Natural killer cell (primary cell): ENCODE measurements at regions not wholly inside any gene's neighbourhood (a gene's known extent, or its start where the extent isn't known, plus 50 kb on each side); places are given as distances from the start of the nearest gene placed in this dataset.
A peak's percentile ranks its signal among the peaks of the same experiment; 100 is the strongest.

Experiments used
- ATAC-seq, 3 donors: fragments of 150-1000 bp in 2 of 3; fragments of 200-7000 bp in 1 of 3; cut with Tn5 transposase; 1 replicate in 1 of 3; 2 replicates in 2 of 3; pipeline ENCODE4 v1.10.0; 2021; ENCODE audit warnings: mild to moderate bottlenecking in 2 of 3, moderate library complexity in 2 of 3
- DNase-seq, 2 donors: peaks; one replicate each; pipeline versions ENCODE4 v3.0.0 to v3.0.0-alpha.2; 2013 to 2021; ENCODE audit warnings: mixed read lengths in 1 of 2
- H3K27ac ChIP-seq: one replicate; pipeline ENCODE4 v1.5.1; 2013; ENCODE audit warnings: mild to moderate bottlenecking, low read length
- H3K27me3 ChIP-seq: one replicate; pipeline ENCODE4 v1.6.1; 2013; ENCODE audit warnings: low read length; ENCODE audit not compliant: control insufficient read depth, insufficient read depth
- H3K36me3 ChIP-seq: one replicate; pipeline ENCODE4 v1.6.1; 2013; ENCODE audit warnings: low read length; ENCODE audit not compliant: control insufficient read depth, insufficient read depth
- H3K4me1 ChIP-seq: one replicate; pipeline ENCODE4 v1.6.1; 2013; ENCODE audit warnings: low read length; ENCODE audit not compliant: control insufficient read depth, insufficient read depth
- H3K4me3 ChIP-seq: one replicate; pipeline ENCODE4 v1.5.1; 2013; ENCODE audit warnings: low read length
- H3K9me3 ChIP-seq: one replicate; pipeline ENCODE4 v1.6.1; 2013; ENCODE audit warnings: low read length; ENCODE audit not compliant: control insufficient read depth, insufficient read depth
- H3K27ac Mint-ChIP-seq, 2 donors: one replicate each; pipeline ENCODE4 v1.8.0; 2022; ENCODE audit warnings: mild to moderate bottlenecking in 2 of 2, mixed read lengths in 2 of 2, moderate library complexity in 1 of 2
- H3K27me3 Mint-ChIP-seq, 2 donors: one replicate each; pipeline ENCODE4 v1.8.0; 2022; ENCODE audit warnings: low read depth in 2 of 2, mixed read lengths in 2 of 2
- H3K36me3 Mint-ChIP-seq: one replicate; pipeline ENCODE4 v1.8.0; 2022; ENCODE audit warnings: mixed read lengths
- H3K4me1 Mint-ChIP-seq, 2 donors: one replicate each; pipeline ENCODE4 v1.8.0; 2022; ENCODE audit warnings: mixed read lengths in 2 of 2
- H3K4me3 Mint-ChIP-seq: one replicate; pipeline ENCODE4 v1.8.0; 2022; ENCODE audit warnings: mild to moderate bottlenecking, moderate library complexity, mixed read lengths
- H3K9me3 Mint-ChIP-seq, 2 donors: one replicate each; pipeline ENCODE4 v1.8.0; 2022; ENCODE audit warnings: mixed read lengths in 2 of 2
- WGBS: methylation state at CpG from one replicate; pipeline ENCODE4 v1.1.7; 2013; ENCODE audit warnings: missing lambda C conversion rate; ENCODE audit not compliant: insufficient coverage; 5-methylcytosine and 5-hydroxymethylcytosine counted together
- intact Hi-C: fragments of 100-400 bp; cut with micrococcal nuclease; formaldehyde crosslinking; loops from one replicate; pipeline ENCODE4 v1.14.2; 2022
- TF ChIP-seq, protein P1 (sequence below): fragments of 200-600 bp; IDR thresholded peaks from one replicate; pipeline ENCODE4 v1.8.0; 2022; ENCODE audit warnings: antibody characterized with exemption

DNA sequence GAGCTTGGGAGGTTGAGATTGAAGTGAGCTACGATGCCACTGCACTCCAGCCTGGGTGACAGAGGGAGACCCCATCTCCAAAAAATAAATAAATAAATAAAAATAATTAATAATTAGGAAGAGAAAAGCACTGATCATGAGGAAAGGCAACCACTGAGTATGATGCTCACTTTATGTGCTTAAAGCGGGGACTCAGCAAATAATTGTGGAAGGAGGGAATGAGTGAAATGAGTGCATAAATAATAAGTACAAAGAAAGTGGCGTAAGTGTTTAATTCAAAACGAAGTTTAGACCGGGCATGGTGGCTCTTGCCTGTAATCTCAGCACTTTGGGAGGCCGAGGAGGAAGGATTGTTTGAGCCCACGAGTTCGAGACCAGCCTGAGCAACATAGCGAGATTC, 94.9 kb upstream of the MKLN1 start:
- Histone ChIP-seq H3K9me3 (no peaks in the 10 kb centered on the region), H3K27me3 (no peaks in the 10 kb centered on the region), H3K27ac (no peak overlapping the region), H3K4me3 (no peak overlapping the region), H3K36me3 (no peaks in the 10 kb centered on the region), H3K4me1 (peaks cover 25% of the 10 kb centered on the region)
- WGBS, result 98% methylated on average over 8 of the region's 9 CpGs
- intact Hi-C loops, result no loop called here
- no peak overlapping the region for H3K4me3 Mint-ChIP-seq
- TF ChIP-seq, protein P1, sequence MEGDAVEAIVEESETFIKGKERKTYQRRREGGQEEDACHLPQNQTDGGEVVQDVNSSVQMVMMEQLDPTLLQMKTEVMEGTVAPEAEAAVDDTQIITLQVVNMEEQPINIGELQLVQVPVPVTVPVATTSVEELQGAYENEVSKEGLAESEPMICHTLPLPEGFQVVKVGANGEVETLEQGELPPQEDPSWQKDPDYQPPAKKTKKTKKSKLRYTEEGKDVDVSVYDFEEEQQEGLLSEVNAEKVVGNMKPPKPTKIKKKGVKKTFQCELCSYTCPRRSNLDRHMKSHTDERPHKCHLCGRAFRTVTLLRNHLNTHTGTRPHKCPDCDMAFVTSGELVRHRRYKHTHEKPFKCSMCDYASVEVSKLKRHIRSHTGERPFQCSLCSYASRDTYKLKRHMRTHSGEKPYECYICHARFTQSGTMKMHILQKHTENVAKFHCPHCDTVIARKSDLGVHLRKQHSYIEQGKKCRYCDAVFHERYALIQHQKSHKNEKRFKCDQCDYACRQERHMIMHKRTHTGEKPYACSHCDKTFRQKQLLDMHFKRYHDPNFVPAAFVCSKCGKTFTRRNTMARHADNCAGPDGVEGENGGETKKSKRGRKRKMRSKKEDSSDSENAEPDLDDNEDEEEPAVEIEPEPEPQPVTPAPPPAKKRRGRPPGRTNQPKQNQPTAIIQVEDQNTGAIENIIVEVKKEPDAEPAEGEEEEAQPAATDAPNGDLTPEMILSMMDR, result no peak
- peak overlapping the region; percentile 88 for H3K27ac Mint-ChIP-seq
- peaks cover 43 to 46% of the 10 kb centered on the region in 2 donors for H3K4me1 Mint-ChIP-seq
- ATAC-seq, result no peak
- no peaks in the 10 kb centered on the region for H3K36me3 Mint-ChIP-seq
- H3K9me3 Mint-ChIP-seq, result no peaks in the 10 kb centered on the region
- no peaks in the 10 kb centered on the region for H3K27me3 Mint-ChIP-seq
- DNase-seq, result no peak

DNA sequence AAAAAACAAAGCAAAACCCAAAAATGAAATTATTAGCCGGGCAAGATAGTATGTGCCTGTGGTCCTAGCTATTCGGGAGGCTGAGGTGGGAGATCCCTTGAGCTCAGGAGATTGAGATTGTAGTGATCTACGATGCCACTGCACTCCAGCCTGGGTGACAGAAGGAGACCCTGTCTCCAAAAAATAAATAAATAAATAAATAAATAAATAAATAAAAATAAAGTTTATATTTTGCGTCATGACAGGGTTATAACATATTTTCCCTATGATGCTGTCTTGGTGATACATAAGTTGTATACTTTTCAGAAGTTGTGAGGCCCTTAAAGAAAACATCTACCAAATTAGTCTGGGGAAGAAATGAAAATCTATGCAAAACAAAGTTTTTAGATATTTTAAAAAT, 94.5 kb upstream of the MKLN1 start:
- peak overlapping the region; percentile 88 for H3K27ac Mint-ChIP-seq
- no peaks in the 10 kb centered on the region for H3K36me3 Mint-ChIP-seq
- DNase-seq (no peak), ATAC-seq (no peak)
- H3K27ac ChIP-seq, result no peak overlapping the region
- TF ChIP-seq, protein P1, result no peak
- H3K27me3 ChIP-seq, result no peaks in the 10 kb centered on the region
- H3K9me3 ChIP-seq, result no peaks in the 10 kb centered on the region
- peaks cover 45 to 50% of the 10 kb centered on the region in 2 donors for H3K4me1 Mint-ChIP-seq
- no peaks in the 10 kb centered on the region for H3K9me3 Mint-ChIP-seq
- no peaks in the 10 kb centered on the region for H3K36me3 ChIP-seq
- 77% methylated on average over 3 of the region's 4 CpGs for WGBS
- intact Hi-C loops, result no loop called here
- no peak overlapping the region for H3K4me3 Mint-ChIP-seq
- peaks cover 29% of the 10 kb centered on the region for H3K4me1 ChIP-seq
- H3K27me3 Mint-ChIP-seq, result no peaks in the 10 kb centered on the region
- H3K4me3 ChIP-seq, result no peak overlapping the region

DNA sequence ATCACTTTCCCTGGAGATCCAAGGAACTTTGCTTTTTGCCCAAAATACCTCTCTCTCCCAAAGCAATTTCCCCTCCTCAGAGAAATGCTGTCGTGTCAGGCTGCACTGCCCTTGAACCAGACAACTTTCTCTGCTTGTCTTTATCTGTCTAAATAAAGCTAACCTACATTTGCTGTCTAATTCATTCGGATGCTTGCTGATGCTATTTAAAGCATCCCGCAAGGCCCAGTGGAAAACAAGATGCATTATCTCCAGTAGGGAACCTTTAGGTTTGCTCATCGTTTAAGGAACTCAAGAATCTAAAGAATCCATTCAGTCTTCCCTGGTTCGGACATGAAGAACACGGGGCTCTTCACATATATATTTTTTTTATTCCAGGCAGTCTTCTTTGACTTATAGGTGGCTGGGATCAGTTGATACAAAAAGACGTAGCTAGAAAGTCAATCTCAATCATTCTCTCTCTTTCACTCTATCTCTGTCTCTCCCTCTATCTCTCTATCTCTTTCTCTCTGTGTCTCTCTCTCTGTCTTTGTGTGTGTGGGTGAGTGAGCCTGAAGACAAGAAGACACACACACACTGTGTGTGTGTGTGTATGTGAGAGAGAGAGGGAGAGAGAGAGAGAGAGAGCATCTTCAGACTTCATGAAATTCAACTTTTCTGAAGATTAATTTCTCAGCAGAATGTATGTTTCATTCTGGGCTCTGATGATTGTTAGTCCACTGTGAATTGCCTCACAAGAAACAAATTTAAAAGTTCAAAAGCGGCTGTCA, 92.8 kb upstream of the MKLN1 start:
- peak overlapping the region; percentile 65 for H3K4me3 Mint-ChIP-seq

More for the DNA sequence above, 92.8 kb upstream of the MKLN1 start:
- peaks cover 29% of the 10 kb centered on the region for H3K4me1 ChIP-seq
- H3K9me3 ChIP-seq, result no peaks in the 10 kb centered on the region
- Mint-ChIP-seq H3K9me3 (peaks cover 0 to 3% of the 10 kb centered on the region in 2 donors), H3K36me3 (no peaks in the 10 kb centered on the region), H3K4me1 (peaks cover 53 to 57% of the 10 kb centered on the region in 2 donors), H3K27me3 (no peaks in the 10 kb centered on the region), H3K27ac (peak overlapping the region; percentile 91 to 97)
- H3K27me3 ChIP-seq, result no peaks in the 10 kb centered on the region
- DNase-seq, result no peak
- no peak for ATAC-seq
- no peaks in the 10 kb centered on the region for H3K36me3 ChIP-seq
- intact Hi-C loops, result loop anchor here (5.0 kb wide), 2 partner anchors 92 to 323 kb away; partner anchors contain the start of gene MKLN1
- TF ChIP-seq, protein P1, result no peak
- WGBS, result 88% methylated on average over 8 of the region's 8 CpGs
- H3K4me3 ChIP-seq, result no peak overlapping the region
- peak overlapping the region; percentile 59 for H3K27ac ChIP-seq
